Tibial nerve (tissue), 4 donors: ENCODE measurements at regions not wholly inside any gene's neighbourhood (a gene's known extent, or its start where the extent isn't known, plus 50 kb on each side); places are given as distances from the start of the nearest gene placed in this dataset. TPM values are rescaled to one million over a fixed set of nuclear protein-coding genes. Genes with fewer than 3 reads are reported as not detected.

Experiments
- DNase-seq, 2 donors: peaks; one replicate each; pipeline ENCODE4 v3.0.0-alpha.2; 2019; ENCODE audit warnings: low spot score in 2 of 2
- H3K27ac ChIP-seq, 4 donors: fragments of 200-600 bp; sonication (generic) in 3 of 4; one replicate each; pipeline ENCODE4 v1.5.1; 2017 to 2019; ENCODE audit warnings: mild to moderate bottlenecking in 1 of 4
- H3K27me3 ChIP-seq, 2 donors: fragments of 200-600 bp; sonication (generic) in 1 of 2; one replicate each; pipeline versions ENCODE4 v1.5.1 to v1.6.0; 2017 to 2019
- H3K36me3 ChIP-seq, 3 donors: fragments of 200-600 bp; sonication (generic); one replicate each; pipeline ENCODE4 v1.5.1; 2018 to 2019
- H3K4me1 ChIP-seq, 4 donors: fragments of 200-600 bp; sonication (generic) in 3 of 4; one replicate each; pipeline ENCODE4 v1.5.1; 2017 to 2019
- H3K4me3 ChIP-seq, 4 donors: fragments of 200-600 bp; sonication (generic) in 3 of 4; one replicate each; pipeline ENCODE4 v1.5.1; 2017 to 2019; ENCODE audit warnings: mild to moderate bottlenecking in 1 of 4, moderate library complexity in 1 of 4
- H3K9me3 ChIP-seq, 4 donors: fragments of 200-600 bp; sonication (generic) in 3 of 4; one replicate each; pipeline ENCODE4 v1.5.1; 2017 to 2019
- EP300 ChIP-seq, 2 donors: sonication (generic); formaldehyde crosslinking; IDR thresholded peaks; one replicate each; pipeline ENCODE4 v1.6.1; 2017; ENCODE audit warnings: antibody characterized with exemption in 2 of 2, mild to moderate bottlenecking in 1 of 2
- POLR2A ChIP-seq, 2 donors: fragments of 450-650 bp; IDR thresholded peaks; one replicate each; pipeline ENCODE4 v1.6.1; 2017; ENCODE audit warnings: antibody characterized with exemption in 2 of 2, mild to moderate bottlenecking in 2 of 2, moderate library complexity in 2 of 2
- WGBS, 2 donors: methylation state at CpG; one replicate each; pipeline ENCODE4 v1.1.5; 2018; 5-methylcytosine and 5-hydroxymethylcytosine counted together
- small RNA-seq: library from RNA; depleted of rRNA; stranded (forward); fragments of <200 nt; gene quantifications from one replicate; pipeline ENCODE3, GENCODE V24; 2016
- TF ChIP-seq, protein P1 (sequence below), 5 experiments: fragments of 200-600 bp in 3 of 5; fragments of 450-650 bp in 2 of 5; sonication (generic) in 3 of 5; IDR thresholded peaks; one replicate each; pipeline ENCODE4 v1.5.1; 2016 to 2019; ENCODE audit warnings: antibody characterized with exemption in 5 of 5, mild to moderate bottlenecking in 3 of 5, moderate library complexity in 2 of 5

DNA sequence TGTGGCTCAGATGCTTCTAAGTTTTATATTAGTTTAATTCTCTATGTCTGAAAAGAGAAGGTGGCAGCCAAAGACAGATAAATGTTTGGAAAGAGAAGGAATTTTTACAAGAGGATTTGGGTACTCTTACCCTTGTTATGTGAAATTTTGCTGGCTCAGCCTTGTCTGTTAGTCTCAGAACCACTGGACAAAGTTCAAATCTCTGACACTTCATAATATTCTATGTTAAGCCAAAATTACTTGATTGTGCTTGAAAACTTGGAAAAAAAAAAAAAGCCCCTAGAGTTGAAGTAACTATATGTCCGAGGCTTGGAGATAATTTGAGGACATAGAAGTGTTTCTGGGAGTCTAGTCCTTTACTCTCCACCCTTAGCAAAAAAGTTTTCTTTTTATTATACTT is 1079.3 kb upstream of the LRRTM3 start:
- no peak for DNase-seq
- H3K4me1 ChIP-seq, result no peaks in the 10 kb centered on the region
- WGBS, 2 donors, result 56 to 57% methylated on average over 1 of the region's 1 CpG
- TF ChIP-seq POLR2A (IDR thresholded peaks at IDR 0.05) (no peak), EP300 (IDR thresholded peaks at IDR 0.05) (no peak)
- TF ChIP-seq, protein P1, sequence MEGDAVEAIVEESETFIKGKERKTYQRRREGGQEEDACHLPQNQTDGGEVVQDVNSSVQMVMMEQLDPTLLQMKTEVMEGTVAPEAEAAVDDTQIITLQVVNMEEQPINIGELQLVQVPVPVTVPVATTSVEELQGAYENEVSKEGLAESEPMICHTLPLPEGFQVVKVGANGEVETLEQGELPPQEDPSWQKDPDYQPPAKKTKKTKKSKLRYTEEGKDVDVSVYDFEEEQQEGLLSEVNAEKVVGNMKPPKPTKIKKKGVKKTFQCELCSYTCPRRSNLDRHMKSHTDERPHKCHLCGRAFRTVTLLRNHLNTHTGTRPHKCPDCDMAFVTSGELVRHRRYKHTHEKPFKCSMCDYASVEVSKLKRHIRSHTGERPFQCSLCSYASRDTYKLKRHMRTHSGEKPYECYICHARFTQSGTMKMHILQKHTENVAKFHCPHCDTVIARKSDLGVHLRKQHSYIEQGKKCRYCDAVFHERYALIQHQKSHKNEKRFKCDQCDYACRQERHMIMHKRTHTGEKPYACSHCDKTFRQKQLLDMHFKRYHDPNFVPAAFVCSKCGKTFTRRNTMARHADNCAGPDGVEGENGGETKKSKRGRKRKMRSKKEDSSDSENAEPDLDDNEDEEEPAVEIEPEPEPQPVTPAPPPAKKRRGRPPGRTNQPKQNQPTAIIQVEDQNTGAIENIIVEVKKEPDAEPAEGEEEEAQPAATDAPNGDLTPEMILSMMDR (IDR thresholded peaks at IDR 0.05), result no peak
- H3K27me3 ChIP-seq, result no peaks in the 10 kb centered on the region
- no peaks in the 10 kb centered on the region for H3K9me3 ChIP-seq
- no peak overlapping the region for H3K27ac ChIP-seq
- no peak overlapping the region for H3K4me3 ChIP-seq
- H3K36me3 ChIP-seq, result no peaks in the 10 kb centered on the region

DNA sequence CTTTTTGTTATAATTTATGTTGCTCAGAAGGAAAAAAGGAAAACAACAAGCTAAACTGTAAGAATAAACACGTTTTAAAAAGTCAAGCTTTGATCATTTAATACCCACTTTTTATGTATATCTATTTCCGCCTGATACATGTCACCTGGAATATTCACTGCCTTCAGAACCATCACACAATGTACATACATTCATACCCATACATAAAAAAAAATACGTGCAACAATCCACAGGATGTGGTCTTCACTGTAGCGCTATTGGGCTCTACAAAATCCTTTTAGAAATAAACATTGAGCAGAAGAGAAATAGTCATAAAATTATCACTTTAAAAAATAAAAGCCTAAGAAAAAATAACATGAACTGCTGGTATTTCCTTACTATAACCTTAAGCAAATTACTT is 1078.9 kb upstream of the LRRTM3 start:
- 57 to 66% methylated on average over 4 of the region's 4 CpGs for WGBS, 2 donors
- no peaks in the 10 kb centered on the region for H3K27me3 ChIP-seq
- DNase-seq, result no peak
- no peaks in the 10 kb centered on the region for H3K36me3 ChIP-seq
- H3K27ac ChIP-seq, result no peak overlapping the region
- TF ChIP-seq EP300 (IDR thresholded peaks at IDR 0.05), result no peak
- TF ChIP-seq, protein P1 (IDR thresholded peaks at IDR 0.05), result no peak
- no peak for TF ChIP-seq POLR2A (IDR thresholded peaks at IDR 0.05)
- no peaks in the 10 kb centered on the region for H3K9me3 ChIP-seq
- no peak overlapping the region for H3K4me3 ChIP-seq
- no peaks in the 10 kb centered on the region for H3K4me1 ChIP-seq

DNA sequence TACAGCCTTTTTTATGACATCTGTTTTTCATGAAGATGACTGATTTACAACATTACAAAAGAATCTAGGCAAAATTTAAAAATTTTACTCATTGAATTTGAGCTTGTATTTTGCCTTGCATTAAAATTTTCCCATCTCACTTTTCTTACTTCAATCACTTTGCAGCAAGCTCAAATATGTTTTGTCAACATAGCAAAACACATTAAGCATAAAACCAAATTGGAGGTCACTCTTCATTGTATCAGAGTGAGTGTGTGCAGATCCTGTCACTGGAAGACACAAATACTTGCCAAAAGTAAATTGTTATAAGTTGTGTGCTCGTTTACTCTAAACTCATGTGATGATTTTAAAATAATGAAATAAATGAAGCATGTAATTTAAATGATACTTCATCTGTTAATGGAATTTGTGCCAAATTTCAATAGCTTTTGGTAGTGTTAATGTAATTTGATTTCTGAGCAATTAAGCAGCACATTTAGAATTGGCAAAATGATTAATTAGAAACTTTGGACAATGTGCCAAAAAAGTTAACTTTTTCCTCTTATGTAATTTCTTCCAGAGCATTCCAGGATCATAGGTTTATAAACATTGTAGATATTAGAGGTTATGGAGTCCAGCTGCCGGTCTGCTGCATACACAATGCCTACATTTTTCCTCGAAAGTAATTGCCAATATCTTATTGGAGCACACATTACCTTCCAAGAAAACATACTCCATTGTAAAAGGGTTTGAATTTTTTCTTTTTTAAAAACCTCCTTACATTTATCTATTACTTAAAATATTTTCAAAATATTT is 1078.2 kb upstream of the LRRTM3 start:
- 46 to 53% methylated on average over 3 of the region's 3 CpGs for WGBS, 2 donors
- Histone ChIP-seq H3K4me1 (no peaks in the 10 kb centered on the region), H3K9me3 (no peaks in the 10 kb centered on the region), H3K36me3 (no peaks in the 10 kb centered on the region), H3K27ac (no peak overlapping the region), H3K27me3 (no peaks in the 10 kb centered on the region), H3K4me3 (no peak overlapping the region)
- TF ChIP-seq, protein P1 (IDR thresholded peaks at IDR 0.05), result no peak
- TF ChIP-seq POLR2A (IDR thresholded peaks at IDR 0.05) (no peak), EP300 (IDR thresholded peaks at IDR 0.05) (no peak)
- no peak for DNase-seq

DNA sequence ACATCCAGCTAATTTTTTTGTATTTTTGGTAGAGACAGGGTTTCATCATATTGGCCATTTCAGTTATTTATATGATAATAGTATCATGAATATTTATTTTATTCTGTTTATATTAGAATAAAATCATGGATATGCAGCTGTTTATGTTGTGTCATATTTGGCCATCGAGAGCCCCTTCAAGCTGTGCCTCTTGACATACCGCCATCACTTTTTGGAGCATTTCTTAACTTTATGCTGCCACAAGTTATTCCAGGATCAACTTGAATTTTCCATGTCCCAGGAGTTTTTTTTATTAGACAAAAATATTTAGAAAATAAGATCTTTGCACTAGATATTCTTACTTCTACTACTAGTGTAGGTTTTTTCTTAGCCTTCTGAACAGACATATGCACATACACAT is 1067.0 kb upstream of the LRRTM3 start:
- no peaks in the 10 kb centered on the region for H3K4me1 ChIP-seq
- no peak overlapping the region for H3K4me3 ChIP-seq
- no peaks in the 10 kb centered on the region for H3K27me3 ChIP-seq
- H3K9me3 ChIP-seq, result no peaks in the 10 kb centered on the region
- H3K27ac ChIP-seq, result no peak overlapping the region
- no peak for DNase-seq
- WGBS, 2 donors, result 91 to 94% methylated on average over 2 of the region's 2 CpGs
- H3K36me3 ChIP-seq, result no peaks in the 10 kb centered on the region
- TF ChIP-seq POLR2A (IDR thresholded peaks at IDR 0.05) (no peak), EP300 (IDR thresholded peaks at IDR 0.05) (no peak)
- TF ChIP-seq, protein P1 (IDR thresholded peaks at IDR 0.05), result no peak

DNA sequence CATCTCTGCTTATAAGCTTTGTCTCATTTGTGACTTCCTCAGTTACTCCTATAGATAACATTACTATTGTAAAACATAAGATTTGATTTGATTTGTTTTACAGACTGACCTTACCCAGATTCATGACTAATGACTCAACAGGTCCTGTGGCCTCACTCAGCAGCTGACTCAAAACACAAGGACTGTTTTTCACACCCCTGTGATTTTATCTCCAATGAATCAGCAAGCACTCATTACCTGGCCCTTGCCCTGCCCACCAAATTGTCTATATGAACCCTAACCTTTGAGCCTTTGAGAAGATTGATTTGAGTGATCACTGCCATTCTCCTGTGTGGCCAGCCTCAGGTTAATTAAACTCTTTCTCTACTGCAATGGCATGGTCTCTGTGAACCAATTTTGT is 1064.6 kb upstream of the LRRTM3 start:
- no peak overlapping the region for H3K27ac ChIP-seq
- TF ChIP-seq, protein P1 (IDR thresholded peaks at IDR 0.05), result no peak
- TF ChIP-seq POLR2A (IDR thresholded peaks at IDR 0.05) (no peak), EP300 (IDR thresholded peaks at IDR 0.05) (no peak)
- H3K9me3 ChIP-seq, result no peaks in the 10 kb centered on the region
- H3K4me1 ChIP-seq, result no peaks in the 10 kb centered on the region
- no peaks in the 10 kb centered on the region for H3K36me3 ChIP-seq
- no peaks in the 10 kb centered on the region for H3K27me3 ChIP-seq
- DNase-seq, result no peak
- no peak overlapping the region for H3K4me3 ChIP-seq

Small RNA genes in the stretch of these regions (small RNA-seq; reads per million reads assigned to genes)
- gene CYP2C61P, result not detected
